Neural progenitor cell (in vitro differentiated cells): ENCODE measurements at regions not wholly inside any gene's neighbourhood (a gene's known extent, or its start where the extent isn't known, plus 50 kb on each side); places are given as distances from the start of the nearest gene placed in this dataset.
A peak's percentile ranks its signal among the peaks of the same experiment; 100 is the strongest.

Source experiments
- DNase-seq: peaks from one replicate; pipeline ENCODE4 v3.0.0-alpha.2; 2016; ENCODE audit warnings: low spot score
- H2AFZ ChIP-seq: fragments of 200-600 bp; sonication (generic); replicated peaks from 2 replicates; pipeline ENCODE4 v1.6.1; 2016; ENCODE audit warnings: antibody characterized with exemption
- H3F3A ChIP-seq: fragments of 200-600 bp; sonication (generic); 2 replicates; pipeline ENCODE4 v1.6.1; 2016; ENCODE audit warnings: antibody characterized with exemption, low read depth
- H3K27ac ChIP-seq: fragments of 200-600 bp; sonication (generic); 2 replicates; pipeline ENCODE4 v1.5.1; 2016; ENCODE audit warnings: mild to moderate bottlenecking
- H3K27me3 ChIP-seq: fragments of 200-600 bp; sonication (generic); 2 replicates; pipeline ENCODE4 v1.6.1; 2016; ENCODE audit warnings: mild to moderate bottlenecking, moderate library complexity
- H3K36me3 ChIP-seq: fragments of 200-600 bp; sonication (generic); 2 replicates; pipeline ENCODE4 v1.5.1; 2016
- H3K4me1 ChIP-seq: fragments of 200-600 bp; sonication (generic); 2 replicates; pipeline ENCODE4 v1.6.1; 2016; ENCODE audit warnings: mixed run types
- H3K4me2 ChIP-seq: fragments of 200-600 bp; sonication (generic); 2 replicates; pipeline ENCODE4 v1.6.1; 2016
- H3K4me3 ChIP-seq: fragments of 200-600 bp; sonication (generic); 2 replicates; pipeline ENCODE4 v1.5.1; 2016
- H3K79me2 ChIP-seq: fragments of 200-600 bp; sonication (generic); 2 replicates; pipeline ENCODE4 v1.6.1; 2016; ENCODE audit warnings: low read depth
- H3K9ac ChIP-seq: fragments of 200-600 bp; sonication (generic); 2 replicates; pipeline ENCODE4 v1.6.1; 2016
- H3K9me3 ChIP-seq: fragments of 200-600 bp; sonication (generic); 2 replicates; pipeline ENCODE4 v1.5.1; 2016; ENCODE audit warnings: low read depth
- H4K20me1 ChIP-seq: fragments of 200-600 bp; sonication (generic); 2 replicates; pipeline ENCODE4 v1.6.1; 2016; ENCODE audit warnings: low read depth
- H3K27ac Mint-ChIP-seq: 3 replicates; pipeline ENCODE4 v1.8.0; 2021; ENCODE audit warnings: mixed read lengths
- H3K27me3 Mint-ChIP-seq: 2 replicates; pipeline ENCODE4 v1.8.0; 2022; ENCODE audit warnings: low read depth, mild to moderate bottlenecking, inconsistent platforms, moderate library complexity, mixed read lengths; ENCODE audit not compliant: insufficient read depth
- H3K36me3 Mint-ChIP-seq: 3 replicates; pipeline ENCODE4 v1.8.0; 2021; ENCODE audit warnings: mixed read lengths
- H3K4me1 Mint-ChIP-seq: 3 replicates; pipeline ENCODE4 v1.8.0; 2021; ENCODE audit warnings: mixed read lengths
- H3K4me3 Mint-ChIP-seq: 3 replicates; pipeline ENCODE4 v1.8.0; 2021; ENCODE audit warnings: mild to moderate bottlenecking, moderate library complexity, mixed read lengths
- H3K9me3 Mint-ChIP-seq: 3 replicates; pipeline ENCODE4 v1.8.0; 2020; ENCODE audit warnings: mixed read lengths
- CTCF ChIP-seq: fragments of 200-600 bp; sonication (generic); IDR thresholded peaks from 2 replicates; pipeline ENCODE4 v1.5.1; 2017; ENCODE audit warnings: antibody characterized with exemption, mild to moderate bottlenecking
- EZH2 ChIP-seq: fragments of 200-600 bp; sonication (generic); IDR thresholded peaks from 2 replicates; pipeline ENCODE4 v1.6.1; 2017; ENCODE audit warnings: antibody characterized with exemption, mild to moderate bottlenecking, moderate library complexity
- EZH2phosphoT487 ChIP-seq: fragments of 200-600 bp; sonication (generic); IDR thresholded peaks from 2 replicates; pipeline ENCODE4 v1.6.1; 2017; ENCODE audit warnings: antibody characterized with exemption

- H3K4me3 ChIP-seq = no peak overlapping the region
- DNase-seq = no peak
- no peaks in the 10 kb centered on the region for H3K27me3 Mint-ChIP-seq
- H3K4me1 Mint-ChIP-seq = peaks cover 44% of the 10 kb centered on the region
- H3K4me2 ChIP-seq = no peak overlapping the region
- H3K9me3 ChIP-seq = no peaks in the 10 kb centered on the region
- peaks cover 23% of the 10 kb centered on the region for H3K4me1 ChIP-seq
- no peak overlapping the region for H3K4me3 Mint-ChIP-seq
- H3K27me3 ChIP-seq = no peaks in the 10 kb centered on the region
- no peaks in the 10 kb centered on the region for H3K79me2 ChIP-seq
- no peak overlapping the region for H3K9ac ChIP-seq
- no peaks in the 10 kb centered on the region for H3F3A ChIP-seq
- no peaks in the 10 kb centered on the region for H3K9me3 Mint-ChIP-seq
- peaks cover 7% of the 10 kb centered on the region for H4K20me1 ChIP-seq
- H3K27ac ChIP-seq = no peak overlapping the region
- no peak for TF ChIP-seq CTCF
- TF ChIP-seq EZH2phosphoT487 = no peak
- no peak for TF ChIP-seq EZH2
- no peaks in the 10 kb centered on the region for H3K36me3 ChIP-seq
- peaks cover 3% of the 10 kb centered on the region for H3K36me3 Mint-ChIP-seq
- no peak overlapping the region for H2AFZ ChIP-seq
- H3K27ac Mint-ChIP-seq = peak overlapping the region; percentile 63
These were observed 1121.6 kb downstream of the BRD1 start for GRCh38 chr22:48705917-48706605.

- Mint-ChIP-seq H3K4me1 (peaks cover 49% of the 10 kb centered on the region), H3K27ac (peak overlapping the region; percentile 63), H3K36me3 (peaks cover 3% of the 10 kb centered on the region), H3K4me3 (peak overlapping the region; percentile 15), H3K27me3 (no peaks in the 10 kb centered on the region), H3K9me3 (no peaks in the 10 kb centered on the region)
- H3K4me2 ChIP-seq = peak overlapping the region; percentile 42
- no peaks in the 10 kb centered on the region for H3K36me3 ChIP-seq
- H3K27ac ChIP-seq = no peak overlapping the region
- no peak overlapping the region for H3K9ac ChIP-seq
- H2AFZ ChIP-seq = no peak overlapping the region
- H3K27me3 ChIP-seq = no peaks in the 10 kb centered on the region
- no peaks in the 10 kb centered on the region for H3F3A ChIP-seq
- H4K20me1 ChIP-seq = peaks cover 7% of the 10 kb centered on the region
- H3K4me3 ChIP-seq = no peak overlapping the region
- no peaks in the 10 kb centered on the region for H3K9me3 ChIP-seq
- H3K79me2 ChIP-seq = no peaks in the 10 kb centered on the region
- peaks cover 23% of the 10 kb centered on the region for H3K4me1 ChIP-seq
- peak; percentile 45 for DNase-seq
- TF ChIP-seq EZH2 (no peak), CTCF (no peak), EZH2phosphoT487 (no peak)
These were observed 1122.3 kb downstream of the BRD1 start for GRCh38 chr22:48705159-48705916.

- no peaks in the 10 kb centered on the region for H3K79me2 ChIP-seq
- H3K9ac ChIP-seq = no peak overlapping the region
- H2AFZ ChIP-seq = no peak overlapping the region
- no peaks in the 10 kb centered on the region for H3F3A ChIP-seq
- H3K4me1 ChIP-seq = peaks cover 30% of the 10 kb centered on the region
- peak overlapping the region; percentile 40 for H3K27ac Mint-ChIP-seq
- no peak overlapping the region for H3K4me3 Mint-ChIP-seq
- no peak overlapping the region for H3K27ac ChIP-seq
- H3K27me3 ChIP-seq = no peaks in the 10 kb centered on the region
- H3K9me3 Mint-ChIP-seq = no peaks in the 10 kb centered on the region
- no peaks in the 10 kb centered on the region for H3K36me3 ChIP-seq
- no peaks in the 10 kb centered on the region for H3K9me3 ChIP-seq
- TF ChIP-seq EZH2phosphoT487 (no peak), EZH2 (no peak), CTCF (no peak)
- H3K36me3 Mint-ChIP-seq = peaks cover 3% of the 10 kb centered on the region
- H3K27me3 Mint-ChIP-seq = no peaks in the 10 kb centered on the region
- H3K4me3 ChIP-seq = no peak overlapping the region
- H3K4me2 ChIP-seq = no peak overlapping the region
- DNase-seq = no peak
- H4K20me1 ChIP-seq = peaks cover 7% of the 10 kb centered on the region
- peaks cover 58% of the 10 kb centered on the region for H3K4me1 Mint-ChIP-seq
These were observed 1123.3 kb downstream of the BRD1 start for GRCh38 chr22:48704335-48704734.
